Peyer's patch (tissue), 4 donors: ENCODE measurements at regions not wholly inside any gene's neighbourhood (a gene's known extent, or its start where the extent isn't known, plus 50 kb on each side); places are given as distances from the start of the nearest gene placed in this dataset.
"Not testable (repeated sequence)": the region's sequence is repeated elsewhere in the genome, so short reads cannot be mapped to it uniquely, and the experiment has no call there.

Experiments
- DNase-seq, 3 donors: peaks; one replicate each; pipeline ENCODE4 v3.0.0-alpha.2; 2017 to 2019
- H3K27ac ChIP-seq, 4 donors: fragments of 200-600 bp; sonication (generic); one replicate each; pipeline ENCODE4 v1.5.1; 2016 to 2019
- H3K27me3 ChIP-seq, 2 donors: fragments of 200-600 bp; sonication (generic); one replicate each; pipeline ENCODE4 v1.5.1; 2019
- H3K36me3 ChIP-seq, 3 donors: fragments of 200-600 bp; sonication (generic); one replicate each; pipeline ENCODE4 v1.5.1; 2016 to 2019
- H3K4me1 ChIP-seq, 4 donors: fragments of 200-600 bp; sonication (generic); one replicate each; pipeline ENCODE4 v1.5.1; 2016 to 2019
- H3K4me3 ChIP-seq, 4 donors: fragments of 200-600 bp; sonication (generic); 1 replicate in 3 of 4; 2 replicates in 1 of 4; pipeline ENCODE4 v1.5.1; 2016 to 2019; ENCODE audit warnings: mild to moderate bottlenecking in 1 of 4
- H3K9me3 ChIP-seq, 4 donors: fragments of 200-600 bp; sonication (generic); one replicate each; pipeline ENCODE4 v1.5.1; 2016 to 2019; ENCODE audit warnings: mild to moderate bottlenecking in 1 of 4
- POLR2A ChIP-seq, 2 donors: fragments of 450-650 bp; IDR thresholded peaks; one replicate each; pipeline ENCODE4 v1.5.1; 2017; ENCODE audit warnings: antibody characterized with exemption in 2 of 2, mild to moderate bottlenecking in 2 of 2, moderate library complexity in 2 of 2
- TF ChIP-seq, protein P1 (sequence below), 6 experiments: fragments of 450-650 bp in 4 of 6; fragments of 200-600 bp in 2 of 6; sonication (generic) in 1 of 6; IDR thresholded peaks; one replicate each; pipeline ENCODE4 v1.5.1; 2017 to 2019; ENCODE audit warnings: antibody characterized with exemption in 6 of 6, mild to moderate bottlenecking in 3 of 6, moderate library complexity in 1 of 6

DNA sequence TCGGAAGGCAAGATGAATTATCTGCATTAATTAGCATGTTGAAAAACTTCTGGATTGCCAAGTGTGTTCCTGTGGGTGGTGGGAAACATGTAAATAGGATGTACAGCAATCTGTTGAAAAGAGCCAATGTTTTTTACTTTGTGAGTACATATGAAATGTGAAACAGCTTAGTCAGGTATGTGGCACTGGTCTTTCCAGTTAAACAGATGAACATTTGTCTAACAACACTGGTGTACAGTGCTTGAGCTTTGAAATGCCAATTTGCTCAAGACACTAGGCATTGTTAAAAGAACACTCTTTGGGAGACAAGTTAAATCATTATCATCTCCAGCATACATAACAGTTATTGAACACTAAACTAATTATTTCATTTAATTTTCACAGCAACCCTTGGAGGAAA, 107.3 kb upstream of the SLC24A2 start:
- Histone ChIP-seq H3K36me3 (no peaks in the 10 kb centered on the region), H3K4me3 (no peak overlapping the region), H3K27ac (no peak overlapping the region), H3K4me1 (no peaks in the 10 kb centered on the region), H3K9me3 (no peaks in the 10 kb centered on the region), H3K27me3 (no peaks in the 10 kb centered on the region)
- TF ChIP-seq, protein P1, sequence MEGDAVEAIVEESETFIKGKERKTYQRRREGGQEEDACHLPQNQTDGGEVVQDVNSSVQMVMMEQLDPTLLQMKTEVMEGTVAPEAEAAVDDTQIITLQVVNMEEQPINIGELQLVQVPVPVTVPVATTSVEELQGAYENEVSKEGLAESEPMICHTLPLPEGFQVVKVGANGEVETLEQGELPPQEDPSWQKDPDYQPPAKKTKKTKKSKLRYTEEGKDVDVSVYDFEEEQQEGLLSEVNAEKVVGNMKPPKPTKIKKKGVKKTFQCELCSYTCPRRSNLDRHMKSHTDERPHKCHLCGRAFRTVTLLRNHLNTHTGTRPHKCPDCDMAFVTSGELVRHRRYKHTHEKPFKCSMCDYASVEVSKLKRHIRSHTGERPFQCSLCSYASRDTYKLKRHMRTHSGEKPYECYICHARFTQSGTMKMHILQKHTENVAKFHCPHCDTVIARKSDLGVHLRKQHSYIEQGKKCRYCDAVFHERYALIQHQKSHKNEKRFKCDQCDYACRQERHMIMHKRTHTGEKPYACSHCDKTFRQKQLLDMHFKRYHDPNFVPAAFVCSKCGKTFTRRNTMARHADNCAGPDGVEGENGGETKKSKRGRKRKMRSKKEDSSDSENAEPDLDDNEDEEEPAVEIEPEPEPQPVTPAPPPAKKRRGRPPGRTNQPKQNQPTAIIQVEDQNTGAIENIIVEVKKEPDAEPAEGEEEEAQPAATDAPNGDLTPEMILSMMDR (IDR thresholded peaks at IDR 0.05), result no peak
- TF ChIP-seq POLR2A (IDR thresholded peaks at IDR 0.05), result no peak
- DNase-seq, result no peak

DNA sequence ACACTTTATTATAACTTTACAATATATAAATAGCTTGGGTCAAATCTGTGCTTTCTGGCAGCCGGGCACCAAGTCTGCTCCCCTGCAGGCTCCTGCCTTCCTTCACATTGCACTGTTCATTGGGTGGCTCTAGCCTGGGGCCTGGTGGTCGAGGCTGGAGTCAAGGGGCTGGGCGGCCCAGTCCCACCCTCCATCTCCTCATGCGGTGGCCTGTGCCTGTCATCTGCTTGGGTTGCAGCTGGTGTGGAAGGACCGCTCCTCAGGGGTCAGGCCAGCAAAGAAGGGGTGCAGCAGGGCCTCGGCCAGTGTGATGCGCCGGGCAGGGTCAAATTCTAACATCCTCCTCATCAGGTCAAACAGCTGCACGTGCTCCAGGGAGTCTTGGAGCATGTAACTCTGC, 106.7 kb upstream of the SLC24A2 start:
- not testable (repeated sequence) for H3K27ac ChIP-seq, H3K4me1 ChIP-seq, DNase-seq, H3K4me3 ChIP-seq, H3K36me3 ChIP-seq, H3K9me3 ChIP-seq, H3K27me3 ChIP-seq

DNA sequence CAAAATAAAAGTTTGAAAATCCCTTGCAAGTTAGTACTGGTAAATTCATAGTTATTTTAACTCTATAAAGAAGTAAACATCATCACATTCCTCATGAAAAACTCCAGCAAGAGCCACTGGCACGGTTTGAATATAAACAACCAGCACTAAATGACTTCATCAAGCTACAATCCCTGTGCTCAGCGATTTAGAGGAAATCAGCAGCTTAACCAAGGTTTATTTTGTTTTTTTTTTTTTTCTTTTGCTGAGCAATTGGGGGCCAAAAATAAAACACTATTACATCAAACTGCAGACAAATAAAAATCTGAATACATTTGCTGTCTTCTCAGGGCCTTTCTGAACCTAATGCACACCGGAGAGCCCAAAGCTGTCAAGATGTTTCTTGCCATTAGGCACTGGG, 106.2 kb upstream of the SLC24A2 start:
- Histone ChIP-seq H3K9me3 (no peaks in the 10 kb centered on the region), H3K27me3 (no peaks in the 10 kb centered on the region), H3K4me1 (no peaks in the 10 kb centered on the region), H3K4me3 (no peak overlapping the region), H3K36me3 (no peaks in the 10 kb centered on the region), H3K27ac (no peak overlapping the region)
- TF ChIP-seq, protein P1 (IDR thresholded peaks at IDR 0.05), result no peak
- TF ChIP-seq POLR2A (IDR thresholded peaks at IDR 0.05), result no peak
- no peak for DNase-seq

DNA sequence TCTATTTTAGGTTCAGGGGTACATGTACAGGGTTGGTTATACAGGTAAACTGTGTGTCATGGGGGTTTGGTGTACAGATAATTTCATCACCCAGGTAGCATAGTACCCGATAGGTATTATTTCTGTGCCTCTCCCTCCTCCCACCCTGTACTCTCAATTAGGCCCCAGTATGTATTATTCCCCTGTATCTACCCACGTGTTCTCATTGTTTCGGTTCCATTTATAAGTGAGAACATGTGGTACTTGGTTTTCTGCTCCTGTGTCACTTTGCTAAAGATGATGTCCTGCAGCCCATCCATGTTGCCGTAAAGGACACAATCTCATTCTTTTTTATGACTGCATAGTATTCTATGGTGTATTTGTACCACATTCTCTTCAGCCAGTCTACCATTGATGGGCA, 96.8 kb upstream of the SLC24A2 start:
- DNase-seq, result no peak
- TF ChIP-seq, protein P1 (IDR thresholded peaks at IDR 0.05), result no peak
- TF ChIP-seq POLR2A (IDR thresholded peaks at IDR 0.05), result no peak
- H3K4me3 ChIP-seq, result no peak overlapping the region
- no peaks in the 10 kb centered on the region for H3K4me1 ChIP-seq
- no peak overlapping the region for H3K27ac ChIP-seq
- no peaks in the 10 kb centered on the region for H3K36me3 ChIP-seq
- no peaks in the 10 kb centered on the region for H3K27me3 ChIP-seq
- no peaks in the 10 kb centered on the region for H3K9me3 ChIP-seq

DNA sequence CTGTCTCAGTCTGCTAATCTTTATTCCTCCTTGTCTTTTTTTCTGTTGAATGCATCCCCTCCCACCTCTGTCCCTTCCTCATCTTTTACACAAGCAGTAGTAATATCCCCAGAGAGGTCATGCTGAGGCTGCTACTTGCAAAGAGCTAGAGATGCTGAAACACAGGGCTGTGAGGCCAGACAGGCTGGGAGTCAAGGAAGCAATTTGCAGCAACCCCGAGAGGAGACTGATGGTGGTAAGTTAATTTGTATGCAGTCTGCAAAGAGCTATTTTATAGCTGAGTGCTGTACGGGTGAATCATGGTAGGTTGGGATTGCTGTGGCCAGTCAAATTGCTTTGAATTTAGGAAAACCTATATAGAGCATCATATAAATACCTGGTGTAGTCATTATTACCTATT, 90.2 kb upstream of the SLC24A2 start:
- H3K9me3 ChIP-seq, result no peaks in the 10 kb centered on the region
- H3K27me3 ChIP-seq, result no peaks in the 10 kb centered on the region
- no peaks in the 10 kb centered on the region for H3K4me1 ChIP-seq
- no peak overlapping the region for H3K27ac ChIP-seq
- TF ChIP-seq POLR2A (IDR thresholded peaks at IDR 0.05), result no peak
- TF ChIP-seq, protein P1 (IDR thresholded peaks at IDR 0.05), result no peak
- H3K36me3 ChIP-seq, result no peaks in the 10 kb centered on the region
- no peak overlapping the region for H3K4me3 ChIP-seq
- no peak for DNase-seq

DNA sequence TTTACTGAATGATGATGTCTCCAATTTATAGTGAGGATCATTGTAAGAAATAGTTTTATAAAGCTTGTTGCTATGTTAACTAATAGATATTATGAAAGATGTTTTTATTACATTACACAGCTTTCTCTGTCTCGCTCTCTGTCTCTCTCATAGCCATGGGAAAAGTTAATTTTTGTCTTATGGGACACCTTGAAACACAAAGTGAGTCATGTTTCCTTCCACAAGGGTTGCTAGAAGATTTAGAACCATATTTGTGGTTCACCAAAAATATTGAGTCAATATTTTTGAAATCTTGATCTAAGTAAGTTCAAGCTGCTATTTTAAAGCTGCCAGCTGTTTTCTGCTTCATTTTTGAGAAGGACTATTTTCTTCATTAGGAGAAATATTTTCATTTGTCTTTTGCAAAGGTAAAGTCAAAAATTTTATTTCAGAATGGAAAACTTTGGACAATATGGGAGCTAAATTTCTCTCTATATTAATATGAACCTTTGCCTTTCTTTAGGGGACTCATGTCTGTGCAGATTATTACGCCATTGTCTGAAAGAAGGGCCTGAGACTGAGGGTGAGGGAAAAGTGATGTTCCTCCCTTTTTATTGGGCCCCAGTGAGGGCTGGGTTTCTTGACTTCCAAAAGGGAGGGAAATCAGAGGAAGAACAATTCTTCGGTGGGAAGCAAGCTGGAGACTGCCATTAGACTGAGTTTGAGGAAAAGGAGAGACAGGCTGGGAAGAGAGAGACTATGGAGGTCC, 87.9 kb upstream of the SLC24A2 start:
- no peaks in the 10 kb centered on the region for H3K4me1 ChIP-seq
- no peaks in the 10 kb centered on the region for H3K9me3 ChIP-seq
- no peak overlapping the region for H3K4me3 ChIP-seq
- no peaks in the 10 kb centered on the region for H3K27me3 ChIP-seq
- H3K27ac ChIP-seq, result no peak overlapping the region
- TF ChIP-seq POLR2A (IDR thresholded peaks at IDR 0.05), result no peak
- H3K36me3 ChIP-seq, result no peaks in the 10 kb centered on the region
- no peak for DNase-seq
